ENCODE measurements at regions not wholly inside any gene's neighbourhood (a gene's known extent, or its start where the extent isn't known, plus 50 kb on each side); places are given as distances from the start of the nearest gene placed in this dataset.

GRCh38 chr5:67432606-67433005 lies 236.0 kb upstream of the CD180 start:
- DNase-seq (ENCODE audit: low spot score): no peak

GRCh38 chr5:67431191-67431590 lies 234.6 kb upstream of the CD180 start:
- DNase-seq (ENCODE audit: low spot score): no peak

- DNase-seq (ENCODE audit: low spot score): no peak
These were observed 231.3 kb upstream of the CD180 start for GRCh38 chr5:67427850-67428298.

GRCh38 chr5:67426961-67427849 lies 230.6 kb upstream of the CD180 start:
- no peak for DNase-seq (ENCODE audit: low spot score)

- no peak for DNase-seq (ENCODE audit: low spot score)
These were observed 228.9 kb upstream of the CD180 start for GRCh38 chr5:67425514-67425913.

GRCh38 chr5:67417839-67418238 lies 221.2 kb upstream of the CD180 start:
- DNase-seq (ENCODE audit: low spot score): no peak

GRCh38 chr5:67416986-67417385 lies 220.4 kb upstream of the CD180 start:
- DNase-seq (ENCODE audit: low spot score): no peak

GRCh38 chr5:67416133-67416937 lies 219.7 kb upstream of the CD180 start:
- no peak for DNase-seq (ENCODE audit: low spot score)

- DNase-seq (ENCODE audit: low spot score): no peak
These were observed 218.1 kb upstream of the CD180 start for GRCh38 chr5:67414712-67415111.

GRCh38 chr5:67413721-67414120 lies 217.1 kb upstream of the CD180 start:
- no peak for DNase-seq (ENCODE audit: low spot score)

- DNase-seq (ENCODE audit: low spot score): no peak
These were observed 212.7 kb upstream of the CD180 start for GRCh38 chr5:67409126-67409777.

GRCh38 chr5:67407979-67408378 lies 211.4 kb upstream of the CD180 start:
- no peak for DNase-seq (ENCODE audit: low spot score)

- DNase-seq (ENCODE audit: low spot score): no peak
These were observed 209.2 kb upstream of the CD180 start for GRCh38 chr5:67405755-67406154.

GRCh38 chr5:67405101-67405364 lies 208.4 kb upstream of the CD180 start:
- DNase-seq (ENCODE audit: low spot score): no peak

- DNase-seq (ENCODE audit: low spot score): no peak
These were observed 207.9 kb upstream of the CD180 start for GRCh38 chr5:67404256-67405100.

- no peak for DNase-seq (ENCODE audit: low spot score)
These were observed 205.9 kb upstream of the CD180 start for GRCh38 chr5:67402526-67402925.

- no peak for DNase-seq (ENCODE audit: low spot score)
These were observed 204.6 kb upstream of the CD180 start for GRCh38 chr5:67401172-67401571.

GRCh38 chr5:67400752-67401151 lies 204.2 kb upstream of the CD180 start:
- DNase-seq (ENCODE audit: low spot score): no peak

- DNase-seq (ENCODE audit: low spot score): no peak
These were observed 199.3 kb upstream of the CD180 start for GRCh38 chr5:67395790-67396418.

- no peak for DNase-seq (ENCODE audit: low spot score)
These were observed 196.6 kb upstream of the CD180 start for GRCh38 chr5:67393211-67393610.

- DNase-seq (ENCODE audit: low spot score): no peak
These were observed 194.3 kb upstream of the CD180 start for GRCh38 chr5:67390935-67391334.
